ENCODE measurements at regions not wholly inside any gene's neighbourhood (a gene's known extent, or its start where the extent isn't known, plus 50 kb on each side); places are given as distances from the start of the nearest gene placed in this dataset.

DNA sequence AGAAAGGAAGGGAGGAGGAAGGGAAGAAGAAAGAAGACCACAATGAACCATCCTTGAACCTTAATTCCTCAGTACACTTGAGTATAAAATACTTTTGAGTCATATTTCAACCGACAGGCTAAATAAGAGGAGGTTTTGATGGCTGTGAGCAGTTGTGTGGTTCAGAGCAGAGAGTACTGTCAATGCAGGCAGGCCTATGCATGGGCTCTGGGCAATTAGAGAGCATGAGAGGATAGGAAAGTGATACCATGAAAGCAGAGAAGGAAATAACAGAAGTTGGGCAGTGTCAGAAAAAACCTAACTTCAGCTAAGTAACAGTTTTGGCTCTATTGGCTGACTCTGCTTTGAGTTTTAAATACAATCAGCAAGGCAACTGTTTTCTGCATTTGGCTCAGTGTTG, 123.6 kb upstream of the STK17B start:
- TF ChIP-seq, protein P1, sequence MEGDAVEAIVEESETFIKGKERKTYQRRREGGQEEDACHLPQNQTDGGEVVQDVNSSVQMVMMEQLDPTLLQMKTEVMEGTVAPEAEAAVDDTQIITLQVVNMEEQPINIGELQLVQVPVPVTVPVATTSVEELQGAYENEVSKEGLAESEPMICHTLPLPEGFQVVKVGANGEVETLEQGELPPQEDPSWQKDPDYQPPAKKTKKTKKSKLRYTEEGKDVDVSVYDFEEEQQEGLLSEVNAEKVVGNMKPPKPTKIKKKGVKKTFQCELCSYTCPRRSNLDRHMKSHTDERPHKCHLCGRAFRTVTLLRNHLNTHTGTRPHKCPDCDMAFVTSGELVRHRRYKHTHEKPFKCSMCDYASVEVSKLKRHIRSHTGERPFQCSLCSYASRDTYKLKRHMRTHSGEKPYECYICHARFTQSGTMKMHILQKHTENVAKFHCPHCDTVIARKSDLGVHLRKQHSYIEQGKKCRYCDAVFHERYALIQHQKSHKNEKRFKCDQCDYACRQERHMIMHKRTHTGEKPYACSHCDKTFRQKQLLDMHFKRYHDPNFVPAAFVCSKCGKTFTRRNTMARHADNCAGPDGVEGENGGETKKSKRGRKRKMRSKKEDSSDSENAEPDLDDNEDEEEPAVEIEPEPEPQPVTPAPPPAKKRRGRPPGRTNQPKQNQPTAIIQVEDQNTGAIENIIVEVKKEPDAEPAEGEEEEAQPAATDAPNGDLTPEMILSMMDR (IDR thresholded peaks at IDR 0.05 in 4 of 5, conservative IDR thresholded peaks at IDR 0.05 in 1 of 5), result no peak
- TF ChIP-seq POLR2A (IDR thresholded peaks at IDR 0.05), result no peak

Data from gastrocnemius medialis (tissue), 4 donors.